Activated CD4-positive, CD25-positive, alpha-beta regulatory T cell (primary cell): ENCODE measurements at regions not wholly inside any gene's neighbourhood (a gene's known extent, or its start where the extent isn't known, plus 50 kb on each side); places are given as distances from the start of the nearest gene placed in this dataset.
"Not testable (repeated sequence)": the region's sequence is repeated elsewhere in the genome, so short reads cannot be mapped to it uniquely, and the experiment has no call there.

Experiments
- DNase-seq, 4 experiments: peaks; one replicate each; lab custom pipeline; 2025; lab: John Stamatoyannopoulos, UW

DNA sequence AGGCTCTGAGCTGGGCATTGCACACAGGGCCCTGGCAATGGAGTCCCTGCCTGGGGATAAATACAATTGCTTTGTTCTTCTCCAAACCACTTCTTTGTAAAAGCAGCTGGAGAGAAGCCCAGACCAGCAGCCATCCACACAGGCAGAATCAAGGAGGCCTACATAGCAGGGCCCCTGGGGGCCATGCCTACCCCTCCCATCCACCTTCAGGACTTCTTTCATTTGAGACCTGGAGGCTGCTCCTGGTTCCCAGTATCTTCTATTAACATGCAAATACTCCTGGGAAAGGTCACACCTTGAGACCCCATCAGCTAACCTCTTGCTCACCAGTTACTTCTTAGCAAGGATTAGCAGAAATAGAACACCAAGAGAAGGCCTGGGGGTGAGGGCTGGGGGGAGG is 511.1 kb downstream of the SOX6 start:
- DNase-seq, result no peak

DNA sequence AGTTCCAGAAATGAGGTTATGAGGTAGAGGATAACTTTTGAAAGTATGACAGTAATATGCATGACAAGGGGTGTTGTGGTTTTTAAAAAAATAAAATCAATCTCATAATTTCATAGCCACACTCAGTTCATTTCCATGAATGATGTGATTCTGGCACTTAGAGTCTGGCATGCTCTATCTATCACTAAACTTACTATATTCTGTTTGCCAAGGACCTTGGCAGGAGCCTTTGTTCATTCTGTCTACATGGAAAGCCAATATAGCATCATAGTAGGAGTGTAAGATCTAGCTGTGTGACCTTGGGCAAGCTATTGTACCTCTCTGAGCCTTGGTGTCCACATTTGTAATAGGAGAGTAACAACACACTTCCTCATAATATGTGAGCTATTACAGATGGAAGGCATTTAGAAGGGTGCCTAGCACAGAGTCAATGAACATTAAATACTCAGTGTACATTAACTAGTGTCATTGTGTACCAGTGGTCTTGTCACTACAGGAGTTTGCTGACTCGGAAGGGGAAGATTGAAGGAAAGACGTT is 507.6 kb downstream of the SOX6 start:
- DNase-seq, result no peak

- DNase-seq, result no peak
Observed at GRCh38 chr11:15849257-15849656, 507.1 kb downstream of the SOX6 start.

DNA sequence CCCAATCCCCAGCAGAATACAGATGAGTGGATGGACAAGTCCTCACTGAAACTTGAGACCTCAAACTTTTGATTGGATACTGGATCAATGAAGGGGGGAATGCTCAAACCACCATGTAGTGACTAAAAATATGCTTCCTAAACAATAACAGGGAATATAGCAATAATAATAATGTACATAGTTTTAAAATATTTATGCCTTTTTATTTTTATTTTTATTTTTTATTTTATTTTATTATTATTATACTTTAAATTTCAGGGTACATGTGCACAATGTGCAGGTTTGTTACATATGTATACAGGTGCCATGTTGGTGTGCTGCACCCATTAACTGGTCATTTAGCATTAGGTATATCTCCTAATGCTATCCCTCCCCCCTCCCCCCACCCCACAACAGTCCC is 506.0 kb downstream of the SOX6 start:
- DNase-seq, result not testable (repeated sequence)

DNA sequence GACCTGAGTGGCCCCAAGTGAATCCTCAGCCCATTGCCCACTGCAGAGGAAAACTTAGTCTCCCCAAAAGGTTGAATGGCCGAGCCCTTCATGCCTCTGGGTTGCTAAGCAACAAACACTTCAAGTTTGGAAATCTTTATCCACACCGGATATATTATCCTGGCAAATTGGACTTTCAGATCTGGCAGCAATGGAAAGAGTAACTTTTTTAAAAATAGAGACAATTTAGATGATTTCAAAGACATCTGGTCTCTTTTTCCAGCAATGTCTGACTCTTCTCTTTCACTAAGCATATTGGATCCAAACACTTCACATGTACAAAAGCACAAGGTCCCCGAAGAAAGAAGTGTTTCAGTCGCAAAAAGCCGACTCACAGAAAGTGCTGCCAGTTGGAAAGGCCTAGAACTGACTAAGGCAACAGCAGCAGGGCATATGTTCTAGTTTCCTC is 505.3 kb downstream of the SOX6 start:
- no peak for DNase-seq

GRCh38 chr11:15852179-15852578 is 504.2 kb downstream of the SOX6 start:
- no peak for DNase-seq

DNA sequence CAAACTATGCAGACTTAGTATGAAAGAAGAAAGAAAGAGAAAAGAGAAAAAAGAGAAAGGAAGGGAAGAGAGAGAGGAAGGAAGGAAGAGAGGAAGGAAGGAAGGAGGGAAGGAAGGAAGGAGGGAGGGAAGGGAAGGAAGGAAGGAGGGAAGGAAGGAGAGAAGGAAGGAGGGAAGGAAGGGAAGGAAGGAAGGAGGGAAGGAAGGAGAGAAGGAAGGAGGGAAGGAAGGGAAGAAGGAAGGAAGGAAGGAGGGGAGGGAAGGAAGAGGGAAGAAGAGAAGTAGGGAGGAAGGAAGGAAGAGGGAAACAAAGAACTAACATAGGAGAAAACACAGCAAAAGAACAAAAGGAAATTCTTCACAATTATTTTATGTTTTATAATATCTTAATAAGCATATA is 502.1 kb downstream of the SOX6 start:
- DNase-seq, result no peak

DNA sequence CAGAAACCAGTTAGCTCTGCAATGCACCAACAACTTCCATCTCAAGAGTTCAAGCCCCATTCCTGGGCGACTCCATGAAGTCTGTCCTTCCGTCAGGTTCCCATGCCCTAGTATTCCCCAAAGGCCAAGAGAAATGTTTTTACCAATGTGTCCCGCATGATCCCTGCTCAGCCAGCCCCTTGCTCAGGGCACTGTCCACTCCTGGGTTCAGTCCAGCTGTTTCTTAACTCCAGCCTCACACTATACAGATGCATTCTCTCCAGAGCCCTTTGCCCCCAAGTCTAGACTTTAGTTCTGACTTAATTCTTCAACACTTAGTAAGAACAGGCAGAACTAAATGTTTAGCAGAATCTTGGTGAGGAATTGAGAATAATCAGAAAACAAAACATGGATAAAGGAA is 497.5 kb downstream of the SOX6 start:
- no peak for DNase-seq

- no peak for DNase-seq
Observed at GRCh38 chr11:15859411-15859810, 496.9 kb downstream of the SOX6 start.

- DNase-seq, result no peak
Observed at GRCh38 chr11:15861256-15861655, 495.1 kb downstream of the SOX6 start.

DNA sequence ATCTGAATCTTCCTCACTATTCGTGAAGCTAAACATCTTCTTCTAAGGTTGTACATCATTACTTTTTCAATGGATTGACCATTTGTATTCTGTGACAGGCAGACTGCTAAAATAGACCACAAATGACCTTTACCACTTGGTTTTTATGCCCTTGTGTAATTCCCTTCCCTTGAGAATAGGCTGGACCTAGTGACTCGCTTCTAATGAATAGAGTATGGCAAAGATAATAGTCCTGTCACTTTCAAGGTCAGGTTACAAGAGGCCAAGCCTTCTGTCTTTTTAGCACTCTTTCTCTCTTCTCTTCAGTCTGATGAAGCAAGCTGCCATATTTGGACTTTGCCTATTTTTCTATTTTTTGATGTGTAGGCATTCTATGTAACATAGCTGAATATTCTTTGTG is 492.9 kb downstream of the SOX6 start:
- DNase-seq, result no peak

DNA sequence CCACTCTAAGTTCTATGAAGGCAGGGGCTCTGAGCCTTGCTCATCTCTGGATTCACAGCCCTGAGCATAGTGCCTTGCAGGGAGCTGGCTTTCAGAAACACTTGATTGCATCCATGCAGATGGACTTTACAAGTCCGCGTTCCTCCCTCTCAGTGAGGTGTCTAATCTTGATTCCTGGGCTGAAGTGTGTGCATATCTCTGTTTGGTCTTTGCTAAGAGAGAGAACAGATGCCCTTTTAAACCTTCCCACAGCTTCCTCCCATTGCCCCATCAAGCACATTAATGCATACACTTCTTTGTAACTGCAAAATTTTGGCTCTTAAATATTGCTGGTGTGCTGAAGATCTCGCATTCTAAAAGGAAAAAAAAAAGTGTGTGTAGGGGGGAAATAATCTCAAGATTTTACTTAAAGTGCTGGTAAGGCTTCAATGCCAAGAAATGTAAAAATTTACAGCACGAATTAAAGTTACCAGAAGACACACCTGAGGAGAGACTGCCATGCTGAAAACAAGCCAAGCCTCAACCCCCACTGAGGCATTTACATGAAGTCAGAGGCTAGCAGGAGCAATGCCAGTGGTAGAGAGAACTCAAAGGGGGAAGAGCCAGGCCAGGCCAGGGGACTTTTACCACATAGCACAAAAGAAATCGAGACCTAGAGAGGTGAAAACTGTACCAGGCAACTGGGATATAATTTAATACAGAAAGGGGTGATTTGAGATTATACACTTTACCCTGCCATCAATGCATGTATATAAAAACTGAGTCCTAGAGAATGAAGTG is 492.1 kb downstream of the SOX6 start:
- DNase-seq, result no peak

DNA sequence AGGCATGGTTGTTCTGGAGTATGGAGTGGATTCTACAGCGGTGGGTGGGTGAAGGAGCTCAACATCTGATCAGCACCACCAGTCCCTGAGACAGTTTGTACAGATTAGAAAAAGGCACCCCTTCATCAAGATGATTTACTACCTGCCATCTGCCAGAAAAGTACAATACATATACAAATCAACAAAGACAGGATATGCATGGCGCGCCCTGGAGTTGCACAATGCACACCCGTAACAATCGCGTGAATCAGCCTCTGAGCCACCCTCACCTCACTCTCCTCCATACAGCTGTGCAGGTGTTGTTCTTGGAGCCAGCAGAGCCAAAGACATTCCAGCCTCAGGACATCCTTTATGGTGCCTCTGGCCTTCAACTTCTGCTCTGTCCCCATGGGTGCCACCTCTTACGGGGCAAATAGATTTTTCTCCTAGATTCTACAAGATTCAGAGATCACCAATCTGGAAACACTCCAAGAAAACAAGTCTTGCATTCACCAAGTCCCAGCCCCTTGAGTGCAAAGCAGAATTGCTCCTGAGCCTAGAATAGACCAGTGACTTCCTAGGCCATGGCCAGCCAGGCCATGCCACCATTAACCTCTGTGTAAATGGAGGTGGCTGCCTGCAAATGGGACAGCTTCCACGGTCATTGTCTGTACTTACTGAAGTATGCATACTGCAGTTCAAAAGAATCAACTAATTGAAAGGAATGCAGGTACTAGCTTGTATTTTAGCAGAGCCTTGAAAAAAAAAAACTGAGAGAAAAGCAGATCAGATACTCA is 490.9 kb downstream of the SOX6 start:
- no peak for DNase-seq

DNA sequence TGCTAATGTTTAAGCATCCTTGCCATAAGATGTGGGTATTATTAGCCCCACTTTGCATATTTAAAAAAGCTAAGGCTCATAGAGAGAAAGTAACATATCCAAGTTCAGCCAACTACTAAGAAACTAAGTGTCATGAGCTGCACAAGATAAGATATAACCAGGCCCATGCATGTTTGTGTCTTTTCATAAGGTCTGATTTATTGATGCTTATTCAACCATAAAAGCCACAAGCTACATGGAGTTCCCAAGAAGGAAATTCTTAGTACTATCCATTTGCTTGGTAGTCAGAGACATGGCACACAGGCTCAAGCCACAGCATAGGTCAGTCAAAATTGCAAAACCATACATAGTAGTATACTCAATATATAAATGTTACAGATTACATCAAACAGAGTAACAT is 488.5 kb downstream of the SOX6 start:
- DNase-seq, result no peak

DNA sequence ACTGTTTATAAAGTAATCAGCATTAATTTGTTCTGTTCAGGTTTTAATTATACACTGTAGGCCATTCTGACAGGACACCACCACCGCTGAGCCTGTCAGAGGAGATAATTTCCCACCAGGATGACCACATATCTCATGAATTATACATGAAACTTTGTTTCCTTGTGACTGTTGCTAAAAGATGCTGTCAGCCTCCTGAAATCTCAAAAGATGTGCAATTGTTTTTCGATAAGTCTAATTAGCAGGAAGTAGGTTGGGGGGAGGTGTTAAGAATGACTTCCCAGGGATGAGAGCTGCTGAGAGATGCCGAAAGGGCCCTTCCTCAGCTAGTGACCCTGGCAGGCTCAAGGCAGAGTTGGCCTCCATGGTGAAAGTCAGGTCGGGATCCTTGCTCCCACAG is 485.4 kb downstream of the SOX6 start:
- DNase-seq, result no peak

DNA sequence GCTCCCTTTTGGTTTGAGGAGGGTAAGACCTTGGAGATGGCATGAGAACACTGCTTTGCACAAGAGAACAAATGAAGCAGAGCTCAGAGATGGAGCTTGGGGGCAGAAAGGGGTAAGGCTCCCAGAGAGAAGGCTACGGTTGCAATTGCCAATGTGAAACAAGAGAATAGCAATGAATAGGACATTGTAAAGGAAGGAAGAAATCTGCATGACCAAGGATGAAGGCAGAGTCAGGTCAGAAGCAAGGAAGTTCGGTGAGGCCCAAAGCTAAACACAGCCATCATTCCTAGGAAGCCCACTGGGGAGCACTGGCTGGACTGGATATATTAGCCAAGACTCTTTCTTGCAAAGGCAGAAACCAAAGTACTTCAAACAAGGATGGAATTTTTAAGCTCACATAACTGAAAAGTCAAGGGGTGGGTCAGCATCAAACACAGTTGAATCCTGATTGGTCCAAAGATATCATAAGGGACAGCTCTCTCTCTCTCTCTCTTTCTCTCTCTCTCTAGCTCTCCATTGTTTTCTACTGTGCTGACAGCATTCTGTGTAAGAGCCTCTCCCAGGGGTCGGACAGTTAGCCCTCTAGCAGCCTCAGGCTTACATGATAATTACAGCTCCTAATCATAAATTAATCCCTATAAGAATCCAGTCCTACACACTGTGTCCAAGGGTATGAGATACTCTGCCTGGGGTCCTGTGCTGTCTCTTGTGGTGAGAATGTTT is 484.3 kb downstream of the SOX6 start:
- DNase-seq, result no peak

DNA sequence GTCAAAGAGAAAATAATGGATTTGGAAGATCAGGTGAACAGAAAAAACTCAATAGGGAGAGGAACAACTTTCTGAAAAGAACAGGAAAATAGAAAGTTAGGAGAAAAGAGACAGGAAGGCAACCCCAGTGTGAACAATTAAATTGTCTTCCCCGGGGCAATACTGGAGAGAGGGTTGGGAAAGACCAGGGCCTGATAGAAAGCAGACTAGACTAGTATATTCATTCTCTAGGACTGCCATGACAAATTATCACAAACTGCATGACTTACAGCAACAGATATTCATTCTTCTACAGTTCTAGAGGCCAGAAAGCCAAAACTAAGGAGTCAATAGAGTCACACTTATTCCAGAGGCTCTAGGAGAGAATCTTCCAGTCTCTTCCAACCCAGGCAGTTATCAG is 482.8 kb downstream of the SOX6 start:
- no peak for DNase-seq

- no peak for DNase-seq
Observed at GRCh38 chr11:15874704-15875103, 481.6 kb downstream of the SOX6 start.

- DNase-seq, result no peak
Observed at GRCh38 chr11:15875393-15875792, 481.0 kb downstream of the SOX6 start.

- DNase-seq, result no peak
Observed at GRCh38 chr11:15875943-15876342, 480.4 kb downstream of the SOX6 start.

DNA sequence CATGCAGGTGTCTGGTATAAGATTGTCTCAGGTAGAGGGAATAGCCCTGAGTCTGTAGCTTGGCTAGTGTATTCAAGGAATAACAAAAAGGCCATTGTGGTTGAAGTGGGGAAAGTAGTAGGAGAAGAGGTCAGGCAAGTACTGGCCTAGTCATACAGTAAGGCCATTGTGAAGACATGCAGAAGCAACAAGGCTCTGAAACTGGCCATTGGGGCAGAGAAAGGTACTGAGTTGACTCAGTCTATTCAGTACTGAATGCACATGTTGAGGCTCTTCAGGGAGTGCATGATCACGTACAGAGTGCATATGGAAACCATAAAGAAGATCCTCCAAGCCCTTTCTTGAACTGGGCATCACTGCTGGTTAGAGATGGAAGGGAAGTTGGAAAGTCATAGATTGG is 477.6 kb downstream of the SOX6 start:
- DNase-seq, result no peak

DNA sequence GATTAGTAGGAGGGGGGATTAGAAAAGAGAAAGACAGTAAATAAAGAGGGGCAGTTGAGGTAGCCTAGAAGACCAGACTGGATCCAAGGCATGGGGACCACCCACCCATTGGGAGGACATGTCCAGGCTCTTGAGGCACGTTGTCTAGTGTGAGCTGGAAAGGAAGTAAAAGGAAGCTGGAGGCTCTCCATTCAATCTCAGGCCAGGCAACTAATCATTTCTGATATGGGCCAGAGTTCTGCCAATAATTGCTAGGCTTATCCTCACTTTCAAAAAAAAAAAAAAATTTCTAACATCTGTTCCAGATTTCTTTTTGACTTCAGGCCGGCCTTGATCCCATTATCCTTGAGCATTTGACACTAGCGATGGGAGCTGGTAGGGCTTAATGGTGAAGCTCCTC is 476.1 kb downstream of the SOX6 start:
- DNase-seq, result no peak
